A549 (cell line): ENCODE measurements at regions not wholly inside any gene's neighbourhood (a gene's known extent, or its start where the extent isn't known, plus 50 kb on each side); places are given as distances from the start of the nearest gene placed in this dataset.

Source experiments
- ATAC-seq, 2 experiments: fragments of 200-7000 bp in 1 of 2; fragments of >200 bp in 1 of 2; cut with Nextera tagmentation in 1 of 2; cut with Tn5 transposase in 1 of 2; 3 replicates each; pipeline versions ENCODE4 v1.8.0 to v1.9.1; 2018 to 2020; ENCODE audit warnings: mild to moderate bottlenecking in 1 of 2, moderate library complexity in 1 of 2
- CTCF ChIA-PET: fragments of 300-600 bp; sonication (Branson Sonifier 250); formaldehyde crosslinking; extraction: SDS; loops from one replicate; lab custom pipeline; 2021; ENCODE audit warnings: antibody characterized with exemption, inconsistent platforms; lab: Yijun Ruan, JAX
- POLR2A ChIA-PET: fragments of 350-600 bp; formaldehyde crosslinking; extraction: SDS; loops from one replicate; lab custom pipeline; 2021; ENCODE audit warnings: antibody characterized with exemption, inconsistent platforms; lab: Yijun Ruan, JAX
- DNase-seq, 2 experiments: peaks; one replicate each; pipeline versions ENCODE4 v3.0.0 to v3.0.0-alpha.2; 2011 to 2016; ENCODE audit warnings: low read depth in 1 of 2, low spot score in 1 of 2
- FAIRE-seq: peaks from 2 replicates; lab custom pipeline; 2011; peaks lifted over from hg19 to GRCh38; lab: Jason Lieb, UNC
- H3K27ac ChIP-seq, 2 experiments: fragments of >200 bp; sonication (Bioruptor Twin); formaldehyde crosslinking; 3 replicates each; pipeline ENCODE4 v1.5.1; 2016 to 2017
- H3K4me1 ChIP-seq: fragments of >200 bp; sonication (Bioruptor Twin); formaldehyde crosslinking; 3 replicates; pipeline ENCODE4 v1.6.1; 2016
- H3K4me2 ChIP-seq: fragments of >200 bp; sonication (Bioruptor Twin); formaldehyde crosslinking; 3 replicates; pipeline ENCODE4 v1.6.1; 2016
- H3K4me3 ChIP-seq: fragments of >200 bp; sonication (Bioruptor Twin); formaldehyde crosslinking; 3 replicates; pipeline ENCODE4 v1.5.1; 2016
- H3K9me3 ChIP-seq: fragments of >200 bp; sonication (Bioruptor Twin); formaldehyde crosslinking; 3 replicates; pipeline ENCODE4 v1.6.1; 2016
- CEBPB ChIP-seq, 2 experiments: fragments of >200 bp in 1 of 2; sonication (Bioruptor Twin) in 1 of 2; formaldehyde crosslinking in 1 of 2; IDR thresholded peaks; 2 replicates each; pipeline ENCODE4 v1.6.1; 2012 to 2016
- CHD4 ChIP-seq: fragments of 200-600 bp; sonication (generic); IDR thresholded peaks from 2 replicates; pipeline ENCODE4 v1.6.1; 2016; ENCODE audit warnings: antibody characterized with exemption, mild to moderate bottlenecking, borderline replicate concordance
- EHMT2 ChIP-seq: fragments of 200-600 bp; sonication (generic); IDR thresholded peaks from 2 replicates; pipeline ENCODE4 v1.6.1; 2016; ENCODE audit warnings: antibody characterized with exemption, low read depth, mild to moderate bottlenecking, moderate library complexity
- FOXS1 ChIP-seq: fragments of 250-450 bp; sonication (Bioruptor Pico); IDR thresholded peaks from 2 replicates; pipeline ENCODE4 v1.5.0; 2020; ENCODE audit warnings: mild to moderate bottlenecking, moderate library complexity
- HES2 ChIP-seq: fragments of >200 bp; sonication (Bioruptor Twin); formaldehyde crosslinking; IDR thresholded peaks from 2 replicates; pipeline ENCODE4 v1.6.1; 2016
- HMGXB4 ChIP-seq: fragments of 250-450 bp; sonication (Bioruptor Pico); IDR thresholded peaks from 2 replicates; pipeline ENCODE4 v1.5.0; 2021; ENCODE audit warnings: mild to moderate bottlenecking, moderate library complexity, borderline replicate concordance
- HOXA7 ChIP-seq: fragments of 250-450 bp; sonication (Bioruptor Pico); IDR thresholded peaks from 2 replicates; pipeline ENCODE4 v1.5.0; 2020; ENCODE audit warnings: mild to moderate bottlenecking, moderate library complexity
- MAX ChIP-seq: IDR thresholded peaks from 2 replicates; pipeline ENCODE4 v1.6.1; 2012
- MYC ChIP-seq: IDR thresholded peaks from 2 replicates; pipeline ENCODE4 v1.6.1; 2012; ENCODE audit warnings: mild to moderate bottlenecking, inconsistent platforms, low read length, improper control_type of control experiment, borderline replicate concordance
- NR3C1 ChIP-seq: fragments of >200 bp; sonication (Bioruptor Twin); formaldehyde crosslinking; IDR thresholded peaks from 3 replicates; pipeline ENCODE4 v1.6.1; 2017
- PHF8 ChIP-seq: fragments of 200-600 bp; sonication (generic); IDR thresholded peaks from 2 replicates; pipeline ENCODE4 v1.6.1; 2016; ENCODE audit warnings: low read depth, mild to moderate bottlenecking, antibody characterized with exemption, moderate library complexity, borderline replicate concordance
- REST ChIP-seq: fragments of 200-600 bp; sonication (generic); IDR thresholded peaks from 2 replicates; pipeline ENCODE4 v1.6.1; 2016; ENCODE audit warnings: antibody characterized with exemption, mild to moderate bottlenecking, moderate library complexity
- RFX5 ChIP-seq: fragments of 450-650 bp; IDR thresholded peaks from 2 replicates; pipeline ENCODE4 v1.7.1; 2014; ENCODE audit warnings: antibody characterized with exemption, mild to moderate bottlenecking, moderate library complexity
- SREBF2 ChIP-seq: fragments of 450-650 bp; IDR thresholded peaks from 2 replicates; pipeline ENCODE4 v1.6.1; 2014; ENCODE audit warnings: mild to moderate bottlenecking, moderate library complexity
- TP53 ChIP-seq: fragments of 250-450 bp; sonication (Bioruptor Pico); IDR thresholded peaks from 2 replicates; pipeline ENCODE4 v1.5.0; 2021; ENCODE audit warnings: mild to moderate bottlenecking, moderate library complexity
- USF2 ChIP-seq: fragments of 450-650 bp; IDR thresholded peaks from 2 replicates; pipeline ENCODE4 v1.6.1; 2014; ENCODE audit warnings: antibody characterized with exemption
- ZC3H11A ChIP-seq: fragments of 450-650 bp; IDR thresholded peaks from 2 replicates; pipeline ENCODE4 v1.6.1; 2014; ENCODE audit warnings: antibody characterized with exemption, mild to moderate bottlenecking
- WGBS: methylation state at CpG from one replicate; pipeline ENCODE4 v1.1.6; 2017; ENCODE audit errors: missing lambda C conversion rate; 5-methylcytosine and 5-hydroxymethylcytosine counted together

GRCh38 chr18:2180586-2180985 is 390.7 kb downstream of the METTL4 start:
- TF ChIP-seq HES2 (no peak), REST (no peak), EHMT2 (no peak), PHF8 (no peak), USF2 (no peak), FOXS1 (CRISPR knock-in tag) (no peak), HMGXB4 (no peak), CHD4 (no peak)
- TF ChIP-seq, all 56 proteins: peak for 0
- DNase-seq (no peak), FAIRE-seq (no peak), ATAC-seq (no peak)
- 4% methylated on average over 1 of the region's 1 CpG for WGBS
- Histone ChIP-seq H3K9me3 (no peaks in the 10 kb centered on the region), H3K27ac (no peak overlapping the region), H3K4me2 (no peak overlapping the region), H3K4me1 (no peaks in the 10 kb centered on the region), H3K4me3 (no peak overlapping the region)
- ChIA-PET POLR2A (no interaction called here), CTCF (no interaction called here)

- Histone ChIP-seq H3K27ac (no peak overlapping the region), H3K4me2 (no peak overlapping the region), H3K9me3 (no peaks in the 10 kb centered on the region), H3K4me1 (no peaks in the 10 kb centered on the region), H3K4me3 (no peak overlapping the region)
- 58% methylated on average over 5 of the region's 5 CpGs for WGBS
- CTCF ChIA-PET = interaction anchor here (1.7 kb wide), 1 partner anchor 9 kb away, joined by 3 read pairs; no protein-coding TSS in a partner anchor
- no peak for DNase-seq
- no peak for ATAC-seq
- POLR2A ChIA-PET = no interaction called here
- no peak for FAIRE-seq
- no peak for TF ChIP-seq SREBF2
- TF ChIP-seq ZC3H11A = no peak
- no peak for TF ChIP-seq MYC
- no peak for TF ChIP-seq TP53 (CRISPR knock-in tag)
- TF ChIP-seq MAX = no peak
- TF ChIP-seq EHMT2 = no peak
- no peak for TF ChIP-seq USF2
- no peak for TF ChIP-seq HOXA7
- no peak for TF ChIP-seq CEBPB (IDR thresholded peaks at IDR 0.05)
- no peak for TF ChIP-seq RFX5
- TF ChIP-seq NR3C1 = no peak
These were observed 387.9 kb downstream of the METTL4 start for GRCh38 chr18:2183432-2183831.
